ENCODE measurements at regions not wholly inside any gene's neighbourhood (a gene's known extent, or its start where the extent isn't known, plus 50 kb on each side); places are given as distances from the start of the nearest gene placed in this dataset.
"Not testable (repeated sequence)": the region's sequence is repeated elsewhere in the genome, so short reads cannot be mapped to it uniquely, and the experiment has no call there.

GRCh38 chr17:5975661-5976060 lies 94.5 kb upstream of the WSCD1 start:
- DNase-seq = no peak

GRCh38 chr17:5976251-5976650 lies 93.9 kb upstream of the WSCD1 start:
- DNase-seq = no peak

GRCh38 chr17:5978496-5978895 lies 91.7 kb upstream of the WSCD1 start:
- no peak for DNase-seq

- no peak for DNase-seq
These were observed 89.2 kb upstream of the WSCD1 start for GRCh38 chr17:5980941-5981340.

DNA sequence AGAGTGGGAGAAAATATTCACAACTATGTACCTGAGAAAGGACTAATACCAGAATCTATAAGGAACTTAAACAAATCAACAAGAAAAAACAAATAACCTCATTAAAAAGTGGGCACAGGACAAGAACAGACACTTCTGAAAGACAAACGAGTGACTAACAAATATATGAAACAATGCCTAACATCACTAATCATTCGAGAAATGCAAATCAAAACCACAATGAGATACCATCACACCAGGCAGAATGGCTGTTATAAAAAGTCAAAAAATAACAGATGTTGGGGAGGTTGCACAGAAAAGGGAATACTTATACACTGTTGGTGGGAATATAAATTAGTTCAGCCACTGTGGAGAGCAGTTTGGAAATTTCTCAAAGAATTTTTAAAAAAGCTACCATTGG lies 83.5 kb upstream of the WSCD1 start:
- DNase-seq = no peak

DNA sequence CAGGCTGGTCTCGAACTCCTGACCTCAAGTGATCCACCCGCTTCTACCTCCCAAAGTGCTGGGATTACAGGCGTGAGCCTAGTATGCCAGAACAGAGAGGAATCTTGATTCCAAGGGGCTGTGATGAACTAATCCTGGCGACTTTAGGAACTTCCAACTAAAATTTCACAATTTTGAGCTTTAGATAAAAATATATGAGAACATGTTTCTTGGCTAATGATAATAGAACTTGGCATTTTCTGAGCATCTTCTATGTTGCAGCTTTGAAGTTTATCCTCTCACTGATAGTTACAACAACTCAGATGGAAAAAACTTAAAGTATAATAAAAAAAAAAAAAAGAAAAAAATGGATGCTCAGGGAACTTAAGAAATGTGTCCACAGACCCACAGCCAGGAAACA lies 69.8 kb upstream of the WSCD1 start:
- DNase-seq = no peak

DNA sequence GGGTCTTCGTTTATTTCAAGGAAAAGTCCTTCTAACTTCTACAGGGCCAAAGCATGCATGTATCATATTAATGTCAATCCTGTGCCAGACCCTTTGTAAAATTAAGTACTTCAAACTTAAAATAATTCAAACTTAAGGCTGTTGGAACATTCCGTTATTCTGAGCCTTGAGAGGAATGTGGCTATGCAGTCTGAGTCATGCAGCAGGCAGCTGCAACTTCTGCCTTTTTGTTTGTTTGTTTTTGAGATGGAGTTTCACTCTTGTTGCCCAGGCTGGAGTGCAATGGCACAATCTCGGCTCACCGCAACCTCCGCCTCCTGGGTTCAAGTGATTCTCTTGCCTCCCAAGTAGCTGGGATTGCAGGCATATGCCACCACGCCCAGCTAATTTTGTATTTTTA lies 67.0 kb upstream of the WSCD1 start:
- DNase-seq = not testable (repeated sequence)

DNA sequence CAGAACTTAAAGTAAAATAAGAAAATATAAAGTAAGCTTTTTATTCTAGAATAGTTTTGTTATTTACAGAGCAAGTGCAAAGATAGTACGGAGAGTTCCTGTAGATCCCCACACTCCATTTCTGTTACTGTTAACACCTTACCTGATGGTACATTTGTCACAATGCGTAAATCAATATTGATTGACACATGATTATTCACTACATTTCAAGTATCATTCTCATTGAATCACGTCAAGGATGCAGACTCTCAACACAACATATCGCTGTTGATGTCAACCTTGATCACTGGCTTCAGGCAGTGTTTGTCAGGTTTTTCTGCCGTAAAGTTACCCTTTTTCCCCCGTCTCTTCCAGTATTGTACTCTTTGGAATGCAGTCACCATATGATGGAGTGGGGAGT lies 64.2 kb upstream of the WSCD1 start:
- DNase-seq = no peak

GRCh38 chr17:6011206-6011605 lies 59.0 kb upstream of the WSCD1 start:
- no peak for DNase-seq

- no peak for DNase-seq
These were observed 51.4 kb upstream of the WSCD1 start for GRCh38 chr17:6018788-6019187.

DNA sequence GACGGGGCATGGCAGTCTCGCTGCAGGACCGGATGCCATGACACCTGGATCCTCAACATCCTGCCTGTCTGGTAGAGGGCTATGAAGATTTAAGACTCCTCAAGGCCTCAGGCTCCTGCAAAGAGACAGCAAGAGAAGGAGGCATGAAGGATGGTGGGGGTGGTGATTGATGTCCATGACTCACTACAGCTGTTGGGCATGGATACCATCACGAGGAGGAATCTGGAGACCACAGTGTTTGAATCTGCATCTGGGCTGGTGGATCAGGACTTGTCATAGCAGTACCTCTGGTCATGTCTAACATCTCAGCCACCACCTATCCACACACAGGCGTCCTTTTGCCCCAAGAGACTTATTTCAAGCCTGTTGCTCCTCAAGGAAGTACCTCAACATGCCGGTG lies 50.2 kb upstream of the WSCD1 start:
- no peak for DNase-seq

DNA sequence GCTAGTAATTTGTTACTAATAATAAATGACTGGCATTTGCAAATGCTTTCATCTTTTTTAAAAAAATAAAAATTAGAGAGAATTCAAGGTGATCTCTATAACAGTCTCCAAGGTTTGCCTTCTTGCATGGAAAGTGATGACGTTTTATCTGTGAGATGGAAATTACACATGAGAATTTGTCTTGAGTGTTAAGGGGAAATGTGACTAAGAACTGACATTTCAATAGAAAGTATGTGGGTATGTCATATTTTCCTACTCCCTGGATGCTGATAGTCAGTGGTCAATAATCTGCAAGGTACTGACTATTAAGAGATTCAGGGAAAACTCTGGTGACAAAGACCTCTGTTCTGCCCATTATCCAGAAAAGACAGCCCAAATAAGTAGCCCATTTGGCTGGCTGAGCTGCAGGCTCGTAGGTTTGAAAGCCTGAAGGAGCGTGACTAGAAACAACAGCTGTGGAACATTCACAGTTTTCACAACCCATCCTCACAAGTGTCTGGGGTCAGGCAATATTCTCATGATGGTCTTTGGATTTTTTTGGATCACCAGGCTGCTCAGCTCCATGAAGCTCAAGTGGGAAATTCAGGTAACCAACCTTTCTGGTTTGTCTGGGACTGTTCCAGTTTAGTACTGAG lies 49.7 kb upstream of the WSCD1 start:
- no peak for DNase-seq

All from hippocampal formation (tissue), 2 donors.